Gastroesophageal sphincter (tissue), 3 donors: ENCODE measurements at regions not wholly inside any gene's neighbourhood (a gene's known extent, or its start where the extent isn't known, plus 50 kb on each side); places are given as distances from the start of the nearest gene placed in this dataset.

Experiments used
- CTCF ChIP-seq, 4 experiments: fragments of 200-600 bp in 2 of 4; fragments of 450-650 bp in 2 of 4; sonication (generic) in 1 of 4; IDR thresholded peaks; one replicate each; pipeline ENCODE4 v1.5.1; 2017 to 2019; ENCODE audit warnings: antibody characterized with exemption in 4 of 4, mild to moderate bottlenecking in 2 of 4, moderate library complexity in 2 of 4
- POLR2A ChIP-seq, 2 donors: fragments of 450-650 bp; IDR thresholded peaks; one replicate each; pipeline ENCODE4 v1.6.1; 2017; ENCODE audit warnings: antibody characterized with exemption in 2 of 2, mild to moderate bottlenecking in 2 of 2, moderate library complexity in 1 of 2
- POLR2AphosphoS5 ChIP-seq: sonication (generic); formaldehyde crosslinking; IDR thresholded peaks from one replicate; pipeline ENCODE4 v1.6.1; 2017; ENCODE audit warnings: antibody characterized with exemption

GRCh38 chr1:114262337-114262736, 108.7 kb upstream of the SYT6 start:
- TF ChIP-seq POLR2A (IDR thresholded peaks at IDR 0.05) = no peak
- TF ChIP-seq POLR2AphosphoS5 = no peak
- TF ChIP-seq CTCF (IDR thresholded peaks at IDR 0.05) = no peak
